Lower leg skin (tissue), 3 donors: ENCODE measurements at regions not wholly inside any gene's neighbourhood (a gene's known extent, or its start where the extent isn't known, plus 50 kb on each side); places are given as distances from the start of the nearest gene placed in this dataset.
"Not testable (repeated sequence)": the region's sequence is repeated elsewhere in the genome, so short reads cannot be mapped to it uniquely, and the experiment has no call there.

Experiments used
- POLR2A ChIP-seq, 2 donors: fragments of 450-650 bp; IDR thresholded peaks; one replicate each; pipeline ENCODE4 v1.6.1; 2016 to 2017; ENCODE audit warnings: antibody characterized with exemption in 2 of 2, mild to moderate bottlenecking in 1 of 2, moderate library complexity in 1 of 2
- TF ChIP-seq, protein P1 (sequence below), 3 donors: fragments of 450-650 bp; IDR thresholded peaks; one replicate each; pipeline ENCODE4 v1.5.1; 2016; ENCODE audit warnings: antibody characterized with exemption in 3 of 3, mild to moderate bottlenecking in 3 of 3, moderate library complexity in 2 of 3

GRCh38 chr15:24352777-24353176 is 322.8 kb upstream of the NPAP1 start:
- TF ChIP-seq, protein P1, sequence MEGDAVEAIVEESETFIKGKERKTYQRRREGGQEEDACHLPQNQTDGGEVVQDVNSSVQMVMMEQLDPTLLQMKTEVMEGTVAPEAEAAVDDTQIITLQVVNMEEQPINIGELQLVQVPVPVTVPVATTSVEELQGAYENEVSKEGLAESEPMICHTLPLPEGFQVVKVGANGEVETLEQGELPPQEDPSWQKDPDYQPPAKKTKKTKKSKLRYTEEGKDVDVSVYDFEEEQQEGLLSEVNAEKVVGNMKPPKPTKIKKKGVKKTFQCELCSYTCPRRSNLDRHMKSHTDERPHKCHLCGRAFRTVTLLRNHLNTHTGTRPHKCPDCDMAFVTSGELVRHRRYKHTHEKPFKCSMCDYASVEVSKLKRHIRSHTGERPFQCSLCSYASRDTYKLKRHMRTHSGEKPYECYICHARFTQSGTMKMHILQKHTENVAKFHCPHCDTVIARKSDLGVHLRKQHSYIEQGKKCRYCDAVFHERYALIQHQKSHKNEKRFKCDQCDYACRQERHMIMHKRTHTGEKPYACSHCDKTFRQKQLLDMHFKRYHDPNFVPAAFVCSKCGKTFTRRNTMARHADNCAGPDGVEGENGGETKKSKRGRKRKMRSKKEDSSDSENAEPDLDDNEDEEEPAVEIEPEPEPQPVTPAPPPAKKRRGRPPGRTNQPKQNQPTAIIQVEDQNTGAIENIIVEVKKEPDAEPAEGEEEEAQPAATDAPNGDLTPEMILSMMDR (IDR thresholded peaks at IDR 0.05): not testable (repeated sequence)
- not testable (repeated sequence) for TF ChIP-seq POLR2A (IDR thresholded peaks at IDR 0.05)
